ENCODE measurements at regions not wholly inside any gene's neighbourhood (a gene's known extent, or its start where the extent isn't known, plus 50 kb on each side); places are given as distances from the start of the nearest gene placed in this dataset.

- Histone ChIP-seq H3K27ac (ENCODE audit: low read depth, low read length, poor library complexity, severe bottlenecking) (no peak overlapping the region), H3K4me1 (ENCODE audit: insufficient read depth, low read length, poor library complexity, severe bottlenecking) (no peaks in the 10 kb centered on the region), H3K9me3 (ENCODE audit: low read depth, low read length, poor library complexity, severe bottlenecking) (no peaks in the 10 kb centered on the region), H3K4me3 (ENCODE audit: low read depth, low read length, poor library complexity, severe bottlenecking) (no peak overlapping the region), H3K27me3 (replicated peaks; ENCODE audit: insufficient read depth, low read depth, low read length, poor library complexity) (peaks cover 87% of the 10 kb centered on the region), H3K36me3 (ENCODE audit: insufficient read depth, low read length, poor library complexity, severe bottlenecking) (no peaks in the 10 kb centered on the region)
- intact Hi-C loops (cut with micrococcal nuclease; ENCODE audit: unreplicated experiment), result no loop called here
- POLR2A ChIA-PET (ENCODE audit: low non-redundant PET), result no interaction called here
- CTCF ChIA-PET, result interaction anchor here (0.7 to 1.2 kb wide), 2 partner anchors 157 to 486 kb away, joined by 3 to 5 read pairs; no protein-coding TSS in a partner anchor
- BruUV-seq (replicated peaks), result no TSS peak
- no peak for DNase-seq (ENCODE audit: low spot score)
- TF ChIP-seq, protein P1, sequence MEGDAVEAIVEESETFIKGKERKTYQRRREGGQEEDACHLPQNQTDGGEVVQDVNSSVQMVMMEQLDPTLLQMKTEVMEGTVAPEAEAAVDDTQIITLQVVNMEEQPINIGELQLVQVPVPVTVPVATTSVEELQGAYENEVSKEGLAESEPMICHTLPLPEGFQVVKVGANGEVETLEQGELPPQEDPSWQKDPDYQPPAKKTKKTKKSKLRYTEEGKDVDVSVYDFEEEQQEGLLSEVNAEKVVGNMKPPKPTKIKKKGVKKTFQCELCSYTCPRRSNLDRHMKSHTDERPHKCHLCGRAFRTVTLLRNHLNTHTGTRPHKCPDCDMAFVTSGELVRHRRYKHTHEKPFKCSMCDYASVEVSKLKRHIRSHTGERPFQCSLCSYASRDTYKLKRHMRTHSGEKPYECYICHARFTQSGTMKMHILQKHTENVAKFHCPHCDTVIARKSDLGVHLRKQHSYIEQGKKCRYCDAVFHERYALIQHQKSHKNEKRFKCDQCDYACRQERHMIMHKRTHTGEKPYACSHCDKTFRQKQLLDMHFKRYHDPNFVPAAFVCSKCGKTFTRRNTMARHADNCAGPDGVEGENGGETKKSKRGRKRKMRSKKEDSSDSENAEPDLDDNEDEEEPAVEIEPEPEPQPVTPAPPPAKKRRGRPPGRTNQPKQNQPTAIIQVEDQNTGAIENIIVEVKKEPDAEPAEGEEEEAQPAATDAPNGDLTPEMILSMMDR (conservative IDR thresholded peaks at IDR 0.05; ENCODE audit: low read depth, low read length), result no peak
- TF ChIP-seq EZH2 (IDR thresholded peaks at IDR 0.05; ENCODE audit: borderline replicate concordance, low read depth, low read length, poor library complexity, severe bottlenecking), result no peak
Observed at GRCh38 chr11:32163557-32163956, 72.7 kb downstream of the RCN1 start.

- DNase-seq (ENCODE audit: low spot score), result no peak
- intact Hi-C loops (cut with micrococcal nuclease; ENCODE audit: unreplicated experiment), result no loop called here
- TF ChIP-seq EZH2 (IDR thresholded peaks at IDR 0.05; ENCODE audit: borderline replicate concordance, low read depth, low read length, poor library complexity, severe bottlenecking), result no peak
- TF ChIP-seq, protein P1 (conservative IDR thresholded peaks at IDR 0.05; ENCODE audit: low read depth, low read length), result no peak
- Histone ChIP-seq H3K27me3 (replicated peaks; ENCODE audit: insufficient read depth, low read depth, low read length, poor library complexity) (peaks cover 92% of the 10 kb centered on the region), H3K36me3 (ENCODE audit: insufficient read depth, low read length, poor library complexity, severe bottlenecking) (no peaks in the 10 kb centered on the region), H3K27ac (ENCODE audit: low read depth, low read length, poor library complexity, severe bottlenecking) (no peak overlapping the region), H3K4me1 (ENCODE audit: insufficient read depth, low read length, poor library complexity, severe bottlenecking) (no peaks in the 10 kb centered on the region), H3K4me3 (ENCODE audit: low read depth, low read length, poor library complexity, severe bottlenecking) (no peak overlapping the region), H3K9me3 (ENCODE audit: low read depth, low read length, poor library complexity, severe bottlenecking) (no peaks in the 10 kb centered on the region)
- no TSS peak for BruUV-seq (replicated peaks)
- ChIA-PET POLR2A (ENCODE audit: low non-redundant PET) (no interaction called here), CTCF (no interaction called here)
Observed at GRCh38 chr11:32164836-32165235, 74.0 kb downstream of the RCN1 start.

- Histone ChIP-seq H3K4me1 (ENCODE audit: insufficient read depth, low read length, poor library complexity, severe bottlenecking) (no peaks in the 10 kb centered on the region), H3K9me3 (ENCODE audit: low read depth, low read length, poor library complexity, severe bottlenecking) (no peaks in the 10 kb centered on the region), H3K4me3 (ENCODE audit: low read depth, low read length, poor library complexity, severe bottlenecking) (no peak overlapping the region), H3K27me3 (replicated peaks; ENCODE audit: insufficient read depth, low read depth, low read length, poor library complexity) (peaks cover 59% of the 10 kb centered on the region), H3K27ac (ENCODE audit: low read depth, low read length, poor library complexity, severe bottlenecking) (no peak overlapping the region), H3K36me3 (ENCODE audit: insufficient read depth, low read length, poor library complexity, severe bottlenecking) (no peaks in the 10 kb centered on the region)
- intact Hi-C loops (cut with micrococcal nuclease; ENCODE audit: unreplicated experiment), result no loop called here
- CTCF ChIA-PET, result no interaction called here
- BruUV-seq (replicated peaks), result no TSS peak
- TF ChIP-seq, protein P1 (conservative IDR thresholded peaks at IDR 0.05; ENCODE audit: low read depth, low read length), result no peak
- TF ChIP-seq EZH2 (IDR thresholded peaks at IDR 0.05; ENCODE audit: borderline replicate concordance, low read depth, low read length, poor library complexity, severe bottlenecking), result no peak
- no peak for DNase-seq (ENCODE audit: low spot score)
- POLR2A ChIA-PET (ENCODE audit: low non-redundant PET), result no interaction called here
Observed at GRCh38 chr11:32168924-32169323, 78.0 kb downstream of the RCN1 start.
